ENCODE measurements at regions not wholly inside any gene's neighbourhood (a gene's known extent, or its start where the extent isn't known, plus 50 kb on each side); places are given as distances from the start of the nearest gene placed in this dataset. TPM values are rescaled to one million over a fixed set of nuclear protein-coding genes. Genes with fewer than 3 reads are reported as not detected.

- no peak for DNase-seq
These were observed 61.3 kb upstream of the HAAO start for GRCh38 chr2:42853549-42854206.

GRCh38 chr2:42852798-42853197 is 60.4 kb upstream of the HAAO start:
- no peak for DNase-seq

- no peak for DNase-seq
These were observed 59.4 kb upstream of the HAAO start for GRCh38 chr2:42851740-42852250.

- DNase-seq, result no peak
These were observed 58.8 kb upstream of the HAAO start for GRCh38 chr2:42851186-42851585.

GRCh38 chr2:42850016-42850805 is 57.8 kb upstream of the HAAO start:
- no peak for DNase-seq

GRCh38 chr2:42849311-42849710 is 56.9 kb upstream of the HAAO start:
- no peak for DNase-seq

GRCh38 chr2:42848726-42849290 is 56.4 kb upstream of the HAAO start:
- DNase-seq, result no peak

- peak; percentile 84 for DNase-seq
These were observed 55.9 kb upstream of the HAAO start for GRCh38 chr2:42848265-42848664.

GRCh38 chr2:42847596-42848151 is 55.3 kb upstream of the HAAO start:
- DNase-seq, result no peak

- no peak for DNase-seq
These were observed 54.7 kb upstream of the HAAO start for GRCh38 chr2:42846932-42847595.

GRCh38 chr2:42846026-42846425 is 53.6 kb upstream of the HAAO start:
- DNase-seq, result no peak

GRCh38 chr2:42844901-42845821 is 52.8 kb upstream of the HAAO start:
- peak; percentile 77 for DNase-seq

- no peak for DNase-seq
These were observed 52.0 kb upstream of the HAAO start for GRCh38 chr2:42844366-42844765.

GRCh38 chr2:42843611-42844010 is 51.2 kb upstream of the HAAO start:
- DNase-seq, result no peak

- DNase-seq, result no peak
These were observed 50.7 kb upstream of the HAAO start for GRCh38 chr2:42843131-42843530.

GRCh38 chr2:42842466-42842865 is 50.1 kb upstream of the HAAO start:
- DNase-seq, result peak; percentile 46

Small RNAs in the stretch of these regions (small RNA-seq; reads per million reads assigned to genes)
- gene RNU6-242P (ENCODE audit: low replicate concordance), result not detected

All from tongue (tissue), 2 donors.